ENCODE measurements at regions not wholly inside any gene's neighbourhood (a gene's known extent, or its start where the extent isn't known, plus 50 kb on each side); places are given as distances from the start of the nearest gene placed in this dataset.

GRCh38 chr9:82524407-82524806 is 535.8 kb downstream of the SPATA31D1 start:
- TF ChIP-seq ZBTB7A (IDR thresholded peaks at IDR 0.05; ENCODE audit: low read depth) (no peak), REST (IDR thresholded peaks at IDR 0.05; ENCODE audit: low read depth) (no peak), CREB1 (IDR thresholded peaks at IDR 0.05; ENCODE audit: low read depth) (no peak), NFIC (IDR thresholded peaks at IDR 0.05) (no peak), CEBPB (IDR thresholded peaks at IDR 0.05) (no peak), TAF1 (IDR thresholded peaks at IDR 0.05; ENCODE audit: low read depth) (no peak), EGR1 (IDR thresholded peaks at IDR 0.05) (no peak), FOXM1 (IDR thresholded peaks at IDR 0.05; ENCODE audit: borderline replicate concordance, low read depth) (no peak), TCF12 (IDR thresholded peaks at IDR 0.05; ENCODE audit: low read depth) (no peak), YY1 (IDR thresholded peaks at IDR 0.05; ENCODE audit: low read depth) (no peak), TEAD4 (IDR thresholded peaks at IDR 0.05) (no peak), EP300 (IDR thresholded peaks at IDR 0.05; ENCODE audit: borderline replicate concordance) (no peak), USF1 (IDR thresholded peaks at IDR 0.05) (no peak), RAD21 (IDR thresholded peaks at IDR 0.05; ENCODE audit: low read depth) (no peak), MAX (IDR thresholded peaks at IDR 0.05) (no peak)

- TF ChIP-seq TCF12 (IDR thresholded peaks at IDR 0.05; ENCODE audit: low read depth) (no peak), RAD21 (IDR thresholded peaks at IDR 0.05; ENCODE audit: low read depth) (no peak), EP300 (IDR thresholded peaks at IDR 0.05; ENCODE audit: borderline replicate concordance) (no peak), REST (IDR thresholded peaks at IDR 0.05; ENCODE audit: low read depth) (no peak), TEAD4 (IDR thresholded peaks at IDR 0.05) (no peak), EGR1 (IDR thresholded peaks at IDR 0.05) (no peak), YY1 (IDR thresholded peaks at IDR 0.05; ENCODE audit: low read depth) (no peak), MAX (IDR thresholded peaks at IDR 0.05) (no peak), USF1 (IDR thresholded peaks at IDR 0.05) (no peak), CEBPB (IDR thresholded peaks at IDR 0.05) (no peak), NFIC (IDR thresholded peaks at IDR 0.05) (no peak)
Measured at GRCh38 chr9:82526577-82526976, 536.4 kb downstream of the RASEF start.

- no peak for TF ChIP-seq RAD21 (IDR thresholded peaks at IDR 0.05; ENCODE audit: low read depth)
- TF ChIP-seq TAF1 (IDR thresholded peaks at IDR 0.05; ENCODE audit: low read depth): no peak
Measured at GRCh38 chr9:82531795-82532194, 531.1 kb downstream of the RASEF start.

- TF ChIP-seq EGR1 (IDR thresholded peaks at IDR 0.05) (no peak), RAD21 (IDR thresholded peaks at IDR 0.05; ENCODE audit: low read depth) (peak; percentile 52), ZBTB7A (IDR thresholded peaks at IDR 0.05; ENCODE audit: low read depth) (no peak), TEAD4 (IDR thresholded peaks at IDR 0.05) (no peak), TAF1 (IDR thresholded peaks at IDR 0.05; ENCODE audit: low read depth) (no peak), YY1 (IDR thresholded peaks at IDR 0.05; ENCODE audit: low read depth) (no peak), MAX (IDR thresholded peaks at IDR 0.05) (no peak), CEBPB (IDR thresholded peaks at IDR 0.05) (no peak)
Measured at GRCh38 chr9:82532504-82533180, 530.3 kb downstream of the RASEF start.

- no peak for TF ChIP-seq REST (IDR thresholded peaks at IDR 0.05; ENCODE audit: low read depth)
- TF ChIP-seq USF1 (IDR thresholded peaks at IDR 0.05): no peak
- TF ChIP-seq CREB1 (IDR thresholded peaks at IDR 0.05; ENCODE audit: low read depth): no peak
- TF ChIP-seq RAD21 (IDR thresholded peaks at IDR 0.05; ENCODE audit: low read depth): no peak
- no peak for TF ChIP-seq MAX (IDR thresholded peaks at IDR 0.05)
- TF ChIP-seq ZBTB7A (IDR thresholded peaks at IDR 0.05; ENCODE audit: low read depth): no peak
- no peak for TF ChIP-seq FOXM1 (IDR thresholded peaks at IDR 0.05; ENCODE audit: borderline replicate concordance, low read depth)
- no peak for TF ChIP-seq CEBPB (IDR thresholded peaks at IDR 0.05)
- TF ChIP-seq EGR1 (IDR thresholded peaks at IDR 0.05): no peak
- TF ChIP-seq TAF1 (IDR thresholded peaks at IDR 0.05; ENCODE audit: low read depth): no peak
Measured at GRCh38 chr9:82535432-82535998, 527.4 kb downstream of the RASEF start.

Measured in Ishikawa (cell line).